Mesenchymal stem cell (in vitro differentiated cells and primary cell): ENCODE measurements at regions not wholly inside any gene's neighbourhood (a gene's known extent, or its start where the extent isn't known, plus 50 kb on each side); places are given as distances from the start of the nearest gene placed in this dataset.
"Not testable (repeated sequence)": the region's sequence is repeated elsewhere in the genome, so short reads cannot be mapped to it uniquely, and the experiment has no call there.

Source experiments
- DNase-seq: peaks from one replicate; pipeline ENCODE4 v3.0.0-alpha.2; 2013
- H2AFZ ChIP-seq: one replicate; pipeline ENCODE4 v1.6.1; 2013; ENCODE audit warnings: low read depth, mild to moderate bottlenecking, control low read depth, inconsistent platforms, low read length, moderate library complexity
- H2AK5ac ChIP-seq: 2 replicates; pipeline ENCODE4 v1.6.1; 2013; ENCODE audit warnings: low read length, moderate library complexity, mild to moderate bottlenecking, inconsistent platforms; ENCODE audit not compliant: severe bottlenecking
- H2BK120ac ChIP-seq: one replicate; pipeline ENCODE4 v1.6.1; 2013; ENCODE audit warnings: low read depth, mild to moderate bottlenecking, inconsistent platforms, low read length, moderate library complexity
- H2BK12ac ChIP-seq, 2 experiments: one replicate each; pipeline ENCODE4 v1.6.1; 2013; ENCODE audit warnings: inconsistent platforms in 2 of 2, low read length in 2 of 2, mild to moderate bottlenecking in 2 of 2, moderate library complexity in 2 of 2, control low read depth in 1 of 2
- H2BK15ac ChIP-seq: one replicate; pipeline ENCODE4 v1.6.1; 2013; ENCODE audit warnings: mild to moderate bottlenecking, low read depth, inconsistent platforms; ENCODE audit not compliant: poor library complexity, severe bottlenecking
- H2BK5ac ChIP-seq: 2 replicates; pipeline ENCODE4 v1.6.1; 2013; ENCODE audit warnings: low read depth, mild to moderate bottlenecking, low read length, control low read depth, inconsistent platforms; ENCODE audit not compliant: poor library complexity, severe bottlenecking
- H3K14ac ChIP-seq, 2 experiments: one replicate each; pipeline ENCODE4 v1.6.1; 2013; ENCODE audit warnings: inconsistent platforms in 2 of 2, low read length in 2 of 2, control low read depth in 1 of 2, mild to moderate bottlenecking in 1 of 2, moderate library complexity in 1 of 2
- H3K18ac ChIP-seq, 2 experiments: one replicate each; pipeline ENCODE4 v1.6.1; 2013; ENCODE audit warnings: inconsistent platforms in 2 of 2, low read length in 2 of 2, control low read depth in 1 of 2, low read depth in 1 of 2, mild to moderate bottlenecking in 1 of 2
- H3K23ac ChIP-seq, 2 experiments: one replicate each; pipeline ENCODE4 v1.6.1; 2013; ENCODE audit warnings: inconsistent platforms in 2 of 2, low read length in 2 of 2, mild to moderate bottlenecking in 2 of 2, moderate library complexity in 2 of 2, control low read depth in 1 of 2
- H3K27ac ChIP-seq: 2 replicates; pipeline ENCODE4 v1.5.1; 2013; ENCODE audit warnings: mild to moderate bottlenecking, moderate library complexity, low read length, control low read depth, inconsistent platforms; ENCODE audit not compliant: poor library complexity, severe bottlenecking
- H3K27me3 ChIP-seq, 2 experiments: 2 replicates each; pipeline versions ENCODE4 v1.6.1 to v1.7.0; 2013; ENCODE audit warnings: low read length in 2 of 2, mild to moderate bottlenecking in 2 of 2, moderate library complexity in 2 of 2, control low read depth in 1 of 2, inconsistent platforms in 1 of 2; ENCODE audit not compliant: control insufficient read depth in 1 of 2, insufficient read depth in 1 of 2
- H3K36me3 ChIP-seq, 2 experiments: 2 replicates each; pipeline versions ENCODE4 v1.6.1 to v1.7.0; 2013; ENCODE audit warnings: low read length in 2 of 2, control low read depth in 1 of 2, inconsistent platforms in 1 of 2, low read depth in 1 of 2, mild to moderate bottlenecking in 1 of 2; ENCODE audit not compliant: insufficient read depth in 2 of 2, control insufficient read depth in 1 of 2
- H3K4ac ChIP-seq, 2 experiments: one replicate each; pipeline ENCODE4 v1.6.1; 2013; ENCODE audit warnings: inconsistent platforms in 2 of 2, low read length in 2 of 2, mild to moderate bottlenecking in 2 of 2, moderate library complexity in 2 of 2, control low read depth in 1 of 2, low read depth in 1 of 2
- H3K4me1 ChIP-seq: 2 replicates; pipeline ENCODE4 v1.6.1; 2013; ENCODE audit warnings: low read depth, low read length, control low read depth; ENCODE audit not compliant: control insufficient read depth, insufficient read depth
- H3K4me2 ChIP-seq: 2 replicates; pipeline ENCODE4 v1.6.1; 2013; ENCODE audit warnings: low read length, mild to moderate bottlenecking, inconsistent platforms; ENCODE audit not compliant: poor library complexity, severe bottlenecking
- H3K4me3 ChIP-seq, 2 experiments: 2 replicates each; pipeline versions ENCODE4 v1.5.1 to v1.7.0; 2013; ENCODE audit warnings: low read length in 2 of 2, mild to moderate bottlenecking in 2 of 2, control low read depth in 1 of 2, low read depth in 1 of 2; ENCODE audit not compliant: insufficient read depth in 1 of 2
- H3K79me1 ChIP-seq: replicated peaks from 2 replicates; pipeline ENCODE4 v1.6.1; 2013; ENCODE audit warnings: mild to moderate bottlenecking, control low read depth, low read length, inconsistent platforms; ENCODE audit not compliant: poor library complexity, severe bottlenecking
- H3K9ac ChIP-seq: 2 replicates; pipeline ENCODE4 v1.7.0; 2013; ENCODE audit warnings: mild to moderate bottlenecking, low read length, moderate library complexity
- H3K9me3 ChIP-seq: 2 replicates; pipeline ENCODE4 v1.7.0; 2013; ENCODE audit warnings: mild to moderate bottlenecking, low read length; ENCODE audit not compliant: control insufficient read depth
- H4K8ac ChIP-seq: one replicate; pipeline ENCODE4 v1.6.1; 2013; ENCODE audit warnings: inconsistent platforms, mild to moderate bottlenecking, low read length, moderate library complexity
- H4K91ac ChIP-seq: one replicate; pipeline ENCODE4 v1.6.1; 2013; ENCODE audit warnings: mild to moderate bottlenecking, low read length, inconsistent platforms
- WGBS: methylation state at CpG from one replicate; pipeline ENCODE4 v1.1.7; 2013; ENCODE audit warnings: mixed read lengths; 5-methylcytosine and 5-hydroxymethylcytosine counted together

DNA sequence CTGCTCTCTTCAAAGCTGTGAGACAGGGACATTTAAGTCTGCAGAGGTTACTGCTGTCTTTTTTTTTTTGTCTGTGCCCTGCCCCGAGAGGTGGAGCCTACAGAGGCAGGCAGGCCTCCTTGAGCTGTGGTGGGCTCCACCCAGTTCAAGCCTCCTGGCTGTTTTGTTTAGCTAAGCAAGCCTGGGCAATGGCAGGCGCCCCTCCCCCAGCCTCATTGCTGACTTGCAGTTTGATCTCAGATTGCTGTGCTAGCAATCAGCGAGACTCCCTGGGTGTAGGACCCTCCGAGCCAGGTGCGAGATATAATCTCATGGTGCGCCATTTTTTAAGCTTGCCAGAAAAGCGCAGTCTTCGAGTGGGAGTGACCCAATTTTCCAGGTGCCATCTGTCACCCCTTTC, 1595.8 kb downstream of the NLGN4Y start:
- not testable (repeated sequence) for H3K9ac ChIP-seq

DNA sequence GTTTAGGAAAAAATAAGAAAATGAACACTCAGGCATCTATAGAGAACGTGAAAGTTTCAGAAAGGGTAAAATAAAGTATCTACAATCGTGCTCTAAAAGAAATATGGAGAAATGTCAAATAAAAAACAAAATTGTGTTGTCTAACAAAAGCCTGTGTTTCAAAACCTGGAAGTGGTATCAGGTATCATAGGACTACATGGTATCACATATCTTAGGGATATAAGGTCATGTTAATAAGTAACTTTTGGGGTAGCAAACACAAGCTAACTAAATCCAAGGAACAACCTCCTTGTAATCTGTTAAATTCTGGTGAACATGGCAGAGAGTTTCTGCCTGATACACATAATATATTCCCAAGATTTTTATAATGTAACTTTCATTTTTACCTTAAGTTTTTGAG, 1597.7 kb downstream of the NLGN4Y start:
- Histone ChIP-seq H3K27me3 (no peaks in the 10 kb centered on the region), H3K27ac (no peak overlapping the region), H2BK15ac (no peak overlapping the region), H3K18ac (no peak overlapping the region), H3K9me3 (no peaks in the 10 kb centered on the region), H3K4me1 (no peaks in the 10 kb centered on the region), H2AFZ (no peak overlapping the region), H2BK5ac (no peak overlapping the region), H3K23ac (no peak overlapping the region), H3K14ac (no peak overlapping the region), H3K79me1 (no peaks in the 10 kb centered on the region), H2AK5ac (no peak overlapping the region), H4K8ac (no peak overlapping the region), H3K4me2 (no peak overlapping the region), H3K4ac (no peak overlapping the region), H3K36me3 (no peaks in the 10 kb centered on the region), H3K4me3 (no peak overlapping the region), H4K91ac (no peak overlapping the region), H2BK12ac (no peak overlapping the region), H2BK120ac (no peak overlapping the region), H3K9ac (no peak overlapping the region)
- DNase-seq, result no peak
- WGBS, result 100% methylated on average over 2 of the region's 2 CpGs

More for the DNA sequence above, 1595.8 kb downstream of the NLGN4Y start:
- H2AFZ ChIP-seq, DNase-seq, H3K4me3 ChIP-seq, H3K27me3 ChIP-seq, H2BK5ac ChIP-seq, H3K4me1 ChIP-seq, H3K23ac ChIP-seq, H3K4me2 ChIP-seq, H2BK12ac ChIP-seq, H3K27ac ChIP-seq, H2AK5ac ChIP-seq, H3K4ac ChIP-seq, H3K9me3 ChIP-seq, H3K14ac ChIP-seq, H2BK15ac ChIP-seq, H4K91ac ChIP-seq, H3K18ac ChIP-seq, H3K36me3 ChIP-seq, H4K8ac ChIP-seq, H2BK120ac ChIP-seq, H3K79me1 ChIP-seq: not testable (repeated sequence)
- 88% methylated on average over 8 of the region's 8 CpGs for WGBS

GRCh38 chrY:16124630-16125317, 1600.4 kb downstream of the NLGN4Y start:
- Histone ChIP-seq H3K23ac (no peak overlapping the region), H2AK5ac (no peak overlapping the region), H3K9me3 (no peaks in the 10 kb centered on the region), H2BK5ac (no peak overlapping the region), H4K91ac (no peak overlapping the region), H3K4ac (no peak overlapping the region), H3K4me1 (no peaks in the 10 kb centered on the region), H3K9ac (no peak overlapping the region), H3K18ac (no peak overlapping the region), H4K8ac (no peak overlapping the region), H2BK120ac (no peak overlapping the region), H2BK15ac (no peak overlapping the region), H3K27me3 (no peaks in the 10 kb centered on the region), H3K14ac (no peak overlapping the region), H3K27ac (no peak overlapping the region), H3K4me3 (no peak overlapping the region), H3K79me1 (no peaks in the 10 kb centered on the region), H2AFZ (no peak overlapping the region), H3K36me3 (no peaks in the 10 kb centered on the region), H2BK12ac (no peak overlapping the region), H3K4me2 (no peak overlapping the region)
- WGBS, result 88% methylated on average over 2 of the region's 3 CpGs
- no peak for DNase-seq

DNA sequence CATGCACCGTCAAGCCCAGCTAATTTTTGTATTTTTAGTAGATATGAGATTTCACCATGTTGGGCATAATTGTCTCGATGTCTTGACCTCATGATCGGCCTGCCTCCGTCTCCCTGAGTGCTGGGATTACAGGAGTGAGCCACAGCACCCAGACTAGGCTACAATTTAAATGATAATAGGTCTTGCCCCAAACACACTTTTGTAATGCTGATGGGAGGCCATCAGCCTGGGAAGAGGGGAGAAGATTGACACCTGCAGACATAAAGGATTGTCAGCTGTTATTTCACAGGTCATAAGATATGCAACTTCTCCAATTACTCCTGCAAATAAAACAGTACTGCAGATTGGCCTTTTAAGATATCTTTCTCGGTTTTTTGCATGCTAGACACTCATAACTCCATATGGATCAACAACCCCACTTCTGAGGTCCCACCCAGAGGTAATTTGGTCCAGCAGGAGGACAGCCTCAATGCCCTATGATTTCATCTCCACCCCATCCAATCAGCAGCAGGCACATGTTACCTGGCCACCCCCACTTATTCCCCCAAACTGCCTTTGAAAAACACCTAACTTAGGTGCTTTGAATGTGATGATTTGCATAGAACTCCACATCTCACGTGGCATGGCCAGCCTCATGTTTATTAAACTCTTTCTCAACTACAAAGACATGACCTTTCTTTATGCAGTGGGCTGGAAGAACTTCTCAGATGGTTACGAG, 1612.4 kb downstream of the NLGN4Y start:
- Histone ChIP-seq H3K27me3 (no peaks in the 10 kb centered on the region), H3K36me3 (no peaks in the 10 kb centered on the region), H4K91ac (no peak overlapping the region), H3K23ac (no peak overlapping the region), H2BK5ac (no peak overlapping the region), H4K8ac (no peak overlapping the region), H3K4me1 (no peaks in the 10 kb centered on the region), H3K79me1 (no peaks in the 10 kb centered on the region), H3K9ac (no peak overlapping the region), H3K14ac (no peak overlapping the region), H2BK12ac (no peak overlapping the region), H2BK15ac (no peak overlapping the region), H3K27ac (no peak overlapping the region), H2AFZ (no peak overlapping the region), H2AK5ac (no peak overlapping the region), H3K9me3 (no peaks in the 10 kb centered on the region), H2BK120ac (no peak overlapping the region), H3K4me3 (no peak overlapping the region), H3K18ac (no peak overlapping the region), H3K4me2 (no peak overlapping the region), H3K4ac (no peak overlapping the region)
- DNase-seq, result no peak
- 55% methylated on average over 5 of the region's 7 CpGs for WGBS
